ENCODE measurements at regions not wholly inside any gene's neighbourhood (a gene's known extent, or its start where the extent isn't known, plus 50 kb on each side); places are given as distances from the start of the nearest gene placed in this dataset.
"Not testable (repeated sequence)": the region's sequence is repeated elsewhere in the genome, so short reads cannot be mapped to it uniquely, and the experiment has no call there.

DNA sequence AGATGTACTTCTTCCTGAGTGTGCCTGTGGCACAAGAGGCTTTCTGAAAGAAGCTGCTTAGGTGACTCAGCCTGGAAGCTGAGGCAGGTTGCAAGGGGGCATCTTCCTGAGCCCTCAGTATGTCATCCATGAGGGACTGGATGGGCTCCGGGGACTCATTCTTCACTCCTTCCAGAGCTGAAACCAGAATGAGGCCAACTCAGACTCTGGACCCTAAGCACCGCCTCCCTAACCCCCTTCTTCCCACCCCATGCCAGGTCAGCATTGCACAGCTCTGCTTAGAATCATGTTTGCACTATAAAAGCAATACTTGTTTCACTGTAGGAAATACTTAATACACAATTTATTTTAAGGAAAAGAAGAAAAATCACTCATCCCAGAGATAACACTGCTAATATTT, 138.3 kb downstream of the KLRB1 start:
- TF ChIP-seq, protein P1, sequence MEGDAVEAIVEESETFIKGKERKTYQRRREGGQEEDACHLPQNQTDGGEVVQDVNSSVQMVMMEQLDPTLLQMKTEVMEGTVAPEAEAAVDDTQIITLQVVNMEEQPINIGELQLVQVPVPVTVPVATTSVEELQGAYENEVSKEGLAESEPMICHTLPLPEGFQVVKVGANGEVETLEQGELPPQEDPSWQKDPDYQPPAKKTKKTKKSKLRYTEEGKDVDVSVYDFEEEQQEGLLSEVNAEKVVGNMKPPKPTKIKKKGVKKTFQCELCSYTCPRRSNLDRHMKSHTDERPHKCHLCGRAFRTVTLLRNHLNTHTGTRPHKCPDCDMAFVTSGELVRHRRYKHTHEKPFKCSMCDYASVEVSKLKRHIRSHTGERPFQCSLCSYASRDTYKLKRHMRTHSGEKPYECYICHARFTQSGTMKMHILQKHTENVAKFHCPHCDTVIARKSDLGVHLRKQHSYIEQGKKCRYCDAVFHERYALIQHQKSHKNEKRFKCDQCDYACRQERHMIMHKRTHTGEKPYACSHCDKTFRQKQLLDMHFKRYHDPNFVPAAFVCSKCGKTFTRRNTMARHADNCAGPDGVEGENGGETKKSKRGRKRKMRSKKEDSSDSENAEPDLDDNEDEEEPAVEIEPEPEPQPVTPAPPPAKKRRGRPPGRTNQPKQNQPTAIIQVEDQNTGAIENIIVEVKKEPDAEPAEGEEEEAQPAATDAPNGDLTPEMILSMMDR (IDR thresholded peaks at IDR 0.05; ENCODE audit: insufficient read depth, low read length): not testable (repeated sequence)
- TF ChIP-seq, protein P2, sequence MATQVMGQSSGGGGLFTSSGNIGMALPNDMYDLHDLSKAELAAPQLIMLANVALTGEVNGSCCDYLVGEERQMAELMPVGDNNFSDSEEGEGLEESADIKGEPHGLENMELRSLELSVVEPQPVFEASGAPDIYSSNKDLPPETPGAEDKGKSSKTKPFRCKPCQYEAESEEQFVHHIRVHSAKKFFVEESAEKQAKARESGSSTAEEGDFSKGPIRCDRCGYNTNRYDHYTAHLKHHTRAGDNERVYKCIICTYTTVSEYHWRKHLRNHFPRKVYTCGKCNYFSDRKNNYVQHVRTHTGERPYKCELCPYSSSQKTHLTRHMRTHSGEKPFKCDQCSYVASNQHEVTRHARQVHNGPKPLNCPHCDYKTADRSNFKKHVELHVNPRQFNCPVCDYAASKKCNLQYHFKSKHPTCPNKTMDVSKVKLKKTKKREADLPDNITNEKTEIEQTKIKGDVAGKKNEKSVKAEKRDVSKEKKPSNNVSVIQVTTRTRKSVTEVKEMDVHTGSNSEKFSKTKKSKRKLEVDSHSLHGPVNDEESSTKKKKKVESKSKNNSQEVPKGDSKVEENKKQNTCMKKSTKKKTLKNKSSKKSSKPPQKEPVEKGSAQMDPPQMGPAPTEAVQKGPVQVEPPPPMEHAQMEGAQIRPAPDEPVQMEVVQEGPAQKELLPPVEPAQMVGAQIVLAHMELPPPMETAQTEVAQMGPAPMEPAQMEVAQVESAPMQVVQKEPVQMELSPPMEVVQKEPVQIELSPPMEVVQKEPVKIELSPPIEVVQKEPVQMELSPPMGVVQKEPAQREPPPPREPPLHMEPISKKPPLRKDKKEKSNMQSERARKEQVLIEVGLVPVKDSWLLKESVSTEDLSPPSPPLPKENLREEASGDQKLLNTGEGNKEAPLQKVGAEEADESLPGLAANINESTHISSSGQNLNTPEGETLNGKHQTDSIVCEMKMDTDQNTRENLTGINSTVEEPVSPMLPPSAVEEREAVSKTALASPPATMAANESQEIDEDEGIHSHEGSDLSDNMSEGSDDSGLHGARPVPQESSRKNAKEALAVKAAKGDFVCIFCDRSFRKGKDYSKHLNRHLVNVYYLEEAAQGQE (IDR thresholded peaks at IDR 0.05; ENCODE audit: insufficient replicate concordance, low read depth): not testable (repeated sequence)
- TF ChIP-seq POLR2AphosphoS5, GABPA (IDR thresholded peaks at IDR 0.05; ENCODE audit: low read depth): not testable (repeated sequence)

All from HL-60 (cell line).